VCaP (cell line): ENCODE measurements at regions not wholly inside any gene's neighbourhood (a gene's known extent, or its start where the extent isn't known, plus 50 kb on each side); places are given as distances from the start of the nearest gene placed in this dataset.
"Not testable (repeated sequence)": the region's sequence is repeated elsewhere in the genome, so short reads cannot be mapped to it uniquely, and the experiment has no call there.

Experiments used
- H3K27ac ChIP-seq: fragments of 450-650 bp; 2 replicates; pipeline ENCODE4 v1.5.1; 2017
- TF ChIP-seq, protein P1 (sequence below): fragments of 450-650 bp; conservative IDR thresholded peaks from 2 replicates; pipeline ENCODE4 v1.5.1; 2017; ENCODE audit warnings: mild to moderate bottlenecking, moderate library complexity

DNA sequence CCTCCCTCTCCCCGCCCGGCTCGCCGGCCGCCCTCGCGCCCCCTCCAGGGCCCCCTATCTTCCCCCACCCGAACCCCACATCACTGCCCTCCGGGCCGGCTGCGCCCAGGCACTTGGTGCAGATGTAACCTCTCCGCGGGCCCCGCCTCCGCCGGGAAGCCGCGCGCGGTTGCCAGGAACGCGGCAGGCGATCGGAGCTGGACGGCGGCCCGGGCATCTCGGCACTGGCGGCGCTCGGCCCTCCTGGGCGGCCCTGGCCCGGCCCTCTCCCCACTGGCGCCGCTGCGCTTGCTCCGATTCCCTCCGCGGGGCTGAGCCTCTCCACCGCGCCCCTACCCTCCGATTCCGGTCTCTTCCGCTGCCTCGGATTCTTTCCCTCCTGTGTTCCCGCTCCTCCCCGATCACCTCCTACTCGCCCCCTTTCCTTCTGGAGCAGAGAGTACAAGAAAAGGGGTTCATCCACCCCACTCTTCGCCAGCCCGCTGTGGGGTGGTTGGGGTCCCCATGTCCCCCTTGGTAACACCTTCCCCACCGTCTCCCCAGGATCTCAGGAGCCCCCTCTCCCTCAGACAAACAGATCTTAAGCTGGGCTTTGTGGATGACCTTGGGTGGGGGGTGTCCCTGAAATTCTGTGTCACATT, 70.6 kb downstream of the C9orf50 start:
- peak overlapping the region; percentile 4; the same call in 1 of the 2 replicates for H3K27ac ChIP-seq
- TF ChIP-seq, protein P1, sequence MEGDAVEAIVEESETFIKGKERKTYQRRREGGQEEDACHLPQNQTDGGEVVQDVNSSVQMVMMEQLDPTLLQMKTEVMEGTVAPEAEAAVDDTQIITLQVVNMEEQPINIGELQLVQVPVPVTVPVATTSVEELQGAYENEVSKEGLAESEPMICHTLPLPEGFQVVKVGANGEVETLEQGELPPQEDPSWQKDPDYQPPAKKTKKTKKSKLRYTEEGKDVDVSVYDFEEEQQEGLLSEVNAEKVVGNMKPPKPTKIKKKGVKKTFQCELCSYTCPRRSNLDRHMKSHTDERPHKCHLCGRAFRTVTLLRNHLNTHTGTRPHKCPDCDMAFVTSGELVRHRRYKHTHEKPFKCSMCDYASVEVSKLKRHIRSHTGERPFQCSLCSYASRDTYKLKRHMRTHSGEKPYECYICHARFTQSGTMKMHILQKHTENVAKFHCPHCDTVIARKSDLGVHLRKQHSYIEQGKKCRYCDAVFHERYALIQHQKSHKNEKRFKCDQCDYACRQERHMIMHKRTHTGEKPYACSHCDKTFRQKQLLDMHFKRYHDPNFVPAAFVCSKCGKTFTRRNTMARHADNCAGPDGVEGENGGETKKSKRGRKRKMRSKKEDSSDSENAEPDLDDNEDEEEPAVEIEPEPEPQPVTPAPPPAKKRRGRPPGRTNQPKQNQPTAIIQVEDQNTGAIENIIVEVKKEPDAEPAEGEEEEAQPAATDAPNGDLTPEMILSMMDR = 0 out of 2 replicates have a peak, but pooled peaks have one; percentile 11

DNA sequence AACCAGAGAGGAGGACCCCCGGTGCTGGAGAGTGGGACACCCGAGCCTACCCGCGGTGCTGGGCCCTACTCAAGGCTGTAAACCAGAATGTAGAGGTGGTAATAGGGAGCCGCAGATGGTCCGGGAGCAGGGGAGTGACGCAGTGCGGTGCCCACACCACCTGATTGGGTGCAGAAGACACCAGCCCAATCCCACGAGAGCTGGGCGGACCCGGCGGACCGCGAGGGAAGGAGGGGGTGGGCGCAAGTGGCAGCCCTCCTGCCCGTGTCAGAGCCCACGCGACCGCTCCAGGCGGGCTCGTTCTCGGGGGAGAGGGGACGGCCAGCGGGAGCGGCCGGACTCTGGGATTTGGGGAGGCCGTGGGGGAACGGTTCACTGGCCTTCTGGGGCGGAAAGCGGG, 71.2 kb downstream of the C9orf50 start:
- TF ChIP-seq, protein P1 = no peak
- H3K27ac ChIP-seq = peak overlapping the region; percentile 4; the same call in 1 of the 2 replicates

DNA sequence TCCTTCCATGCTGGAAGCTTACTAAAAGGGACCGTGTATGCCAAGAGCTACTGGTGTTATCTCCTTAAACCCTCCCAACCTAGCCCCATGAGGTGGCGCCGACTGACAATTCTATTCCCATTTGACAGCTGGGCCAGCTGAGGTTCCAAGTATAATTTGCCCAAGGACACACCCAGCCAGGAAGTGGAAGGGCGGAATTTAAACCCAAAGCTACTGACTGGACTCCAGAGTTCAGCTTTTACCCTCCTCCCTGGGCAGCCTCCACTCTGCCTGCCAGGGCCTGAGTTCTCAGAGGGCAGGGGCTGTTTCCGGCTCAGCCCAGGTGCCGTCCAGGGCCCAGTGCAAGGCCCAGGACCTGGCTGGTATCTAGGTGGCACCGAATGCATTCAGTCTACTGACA, 71.8 kb downstream of the C9orf50 start:
- TF ChIP-seq, protein P1 = no peak
- no peak overlapping the region for H3K27ac ChIP-seq

GRCh38 chr9:129548571-129549135, 72.2 kb downstream of the C9orf50 start:
- TF ChIP-seq, protein P1 = no peak
- H3K27ac ChIP-seq = no peak overlapping the region

- no peak overlapping the region for H3K27ac ChIP-seq
- TF ChIP-seq, protein P1 = no peak
These were observed 72.9 kb downstream of the C9orf50 start for GRCh38 chr9:129547869-129548570.

DNA sequence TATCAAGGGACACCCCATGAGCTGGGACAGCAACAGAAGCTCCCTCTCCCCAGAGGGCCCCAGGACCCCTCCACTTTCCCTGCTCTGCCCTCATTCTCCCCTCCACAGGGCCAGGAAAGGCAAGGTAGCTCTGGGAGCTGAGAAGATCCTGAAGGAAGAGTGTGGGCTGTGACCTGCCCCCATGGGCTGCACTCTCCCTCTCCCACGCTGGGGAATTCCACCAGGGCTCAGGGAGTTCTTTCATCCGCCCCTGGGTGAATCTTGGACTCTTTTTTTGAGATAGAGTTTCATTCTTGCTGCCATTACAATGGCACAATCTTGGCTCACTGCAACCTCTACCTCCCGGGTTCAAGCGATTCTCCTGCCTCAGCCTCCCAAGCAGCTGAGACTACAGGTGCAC, 73.8 kb downstream of the C9orf50 start:
- no peak overlapping the region for H3K27ac ChIP-seq
- TF ChIP-seq, protein P1 = no peak

DNA sequence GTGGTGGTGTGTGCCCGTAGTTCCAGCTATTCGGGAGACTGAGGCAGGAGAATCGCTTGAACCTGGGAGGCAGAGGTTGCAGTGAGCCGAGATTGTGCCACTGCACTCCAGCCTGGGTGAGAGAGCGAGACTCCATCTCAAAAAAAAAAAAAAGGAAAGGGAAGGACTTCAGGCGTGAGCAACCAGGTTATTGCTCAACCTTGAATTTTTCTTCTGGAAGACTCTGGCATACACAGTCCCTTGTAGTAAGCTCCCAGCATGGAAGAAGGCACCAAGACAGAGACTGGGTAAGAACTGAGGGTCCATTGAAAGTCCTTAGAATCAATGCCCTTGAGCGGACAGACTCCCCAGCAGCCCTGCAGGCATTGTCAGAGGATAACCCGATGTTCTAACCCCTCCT, 75.0 kb downstream of the C9orf50 start:
- H3K27ac ChIP-seq = not testable (repeated sequence)

DNA sequence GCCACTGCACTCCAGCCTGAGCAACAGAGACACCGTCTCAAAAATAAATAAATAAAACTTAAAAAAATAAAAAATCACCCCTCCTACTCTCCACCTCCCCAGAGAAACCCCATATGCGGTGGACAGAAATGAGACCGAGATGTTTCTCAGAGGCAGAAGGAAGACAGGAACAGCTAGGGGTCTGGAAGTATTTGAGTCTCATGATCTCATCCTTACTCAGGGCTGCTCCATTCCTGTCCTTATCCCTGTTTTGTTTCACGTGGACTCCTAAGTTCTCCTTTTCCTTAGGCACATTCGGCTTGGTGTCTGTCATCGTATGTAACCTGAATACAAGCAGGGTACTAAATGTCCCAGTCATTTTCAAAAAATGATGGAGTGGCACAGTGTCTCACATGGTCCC, 76.1 kb downstream of the C9orf50 start:
- H3K27ac ChIP-seq = no peak overlapping the region
- TF ChIP-seq, protein P1 = no peak
